SK-N-SH treated with all-trans-retinoic acid at 6 μM for 48 hours (cell line): ENCODE measurements at regions not wholly inside any gene's neighbourhood (a gene's known extent, or its start where the extent isn't known, plus 50 kb on each side); places are given as distances from the start of the nearest gene placed in this dataset.

Source experiments
- CREB5 ChIP-seq: fragments of 250-450 bp; sonication (Bioruptor Pico); IDR thresholded peaks from 2 replicates; pipeline ENCODE4 v1.5.1; 2020; ENCODE audit warnings: low read depth, mild to moderate bottlenecking, moderate library complexity
- CSRNP3 ChIP-seq: fragments of 250-450 bp; sonication (Bioruptor Pico); IDR thresholded peaks from 2 replicates; pipeline ENCODE4 v1.5.1; 2021; ENCODE audit warnings: mild to moderate bottlenecking, moderate library complexity
- ESRRG ChIP-seq: fragments of 250-450 bp; sonication (Bioruptor Pico); IDR thresholded peaks from 2 replicates; pipeline ENCODE4 v1.6.1; 2021; ENCODE audit warnings: mild to moderate bottlenecking

- no peak for TF ChIP-seq CSRNP3 (CRISPR knock-in tag)
- TF ChIP-seq ESRRG (CRISPR knock-in tag), result no peak
- no peak for TF ChIP-seq CREB5 (CRISPR knock-in tag)
These were observed 80.6 kb upstream of the UXS1 start for GRCh38 chr2:106274668-106275067.
